DMS153 (cell line): ENCODE measurements at regions not wholly inside any gene's neighbourhood (a gene's known extent, or its start where the extent isn't known, plus 50 kb on each side); places are given as distances from the start of the nearest gene placed in this dataset.

Source experiments
- DNase-seq: peaks from one replicate; lab custom pipeline; 2025; lab: John Stamatoyannopoulos, UW

DNA sequence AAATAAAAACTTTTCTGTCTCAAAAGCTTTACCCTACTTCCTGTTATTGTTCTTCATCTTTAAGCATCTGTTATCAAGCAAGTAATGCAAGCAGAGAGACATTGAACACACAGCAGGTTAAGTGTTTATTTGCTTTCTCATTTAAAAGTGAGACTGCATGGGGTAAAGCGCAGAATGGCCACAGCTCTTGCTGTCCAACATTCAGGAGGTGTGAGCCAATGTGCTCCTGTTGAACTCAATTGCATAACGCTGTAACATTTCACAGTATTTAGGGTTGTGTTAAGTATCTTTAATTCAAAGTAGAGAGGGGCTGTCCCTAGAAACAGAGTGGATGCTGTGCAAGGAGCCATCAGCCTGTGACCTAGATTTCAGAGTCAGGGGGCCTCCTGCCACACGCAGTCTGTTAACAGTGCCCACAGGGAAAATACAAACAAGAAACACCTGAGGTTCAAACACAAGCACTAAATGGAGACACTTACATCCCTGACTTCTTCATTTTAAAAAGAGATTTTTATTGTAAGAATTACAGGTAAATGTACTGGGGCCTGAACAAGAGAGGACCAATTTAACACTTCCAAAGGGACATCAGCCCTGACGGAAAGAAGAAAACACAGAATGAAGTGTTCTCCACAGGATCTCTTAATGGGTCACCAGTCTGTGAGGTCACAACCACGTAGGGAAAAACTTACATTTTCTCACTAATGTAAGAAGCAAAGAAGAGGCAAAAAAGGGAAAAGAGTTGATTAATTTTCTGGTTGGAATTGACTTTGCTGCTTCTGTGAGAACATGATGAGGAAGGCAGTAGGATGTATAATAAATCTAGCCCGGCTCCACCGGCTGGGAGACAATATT lies 815.1 kb downstream of the VGLL3 start:
- peak; percentile 35 for DNase-seq

DNA sequence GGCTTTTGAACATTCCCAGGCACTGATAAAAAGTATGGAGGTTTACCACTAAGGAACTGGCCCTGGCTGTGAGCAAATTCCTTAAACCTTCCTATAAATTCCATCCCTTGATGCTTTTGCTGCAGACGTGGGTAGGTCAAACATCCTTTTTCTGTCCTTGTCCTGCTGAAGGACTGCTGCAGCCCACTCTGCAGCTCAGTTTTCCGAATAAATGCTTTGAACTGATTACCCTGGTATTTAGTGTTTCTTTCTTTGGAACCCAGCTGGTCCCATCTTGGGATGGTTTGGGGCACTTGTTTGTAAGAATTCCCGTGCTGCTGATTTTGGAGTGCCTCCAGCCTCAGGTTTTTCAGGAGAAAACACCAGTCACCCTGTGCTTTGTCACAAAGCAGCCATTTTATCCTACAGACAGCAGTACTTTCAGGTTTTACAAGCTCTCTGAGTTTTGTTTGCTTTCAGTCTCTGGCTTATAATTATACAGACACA lies 815.9 kb downstream of the VGLL3 start:
- no peak for DNase-seq

DNA sequence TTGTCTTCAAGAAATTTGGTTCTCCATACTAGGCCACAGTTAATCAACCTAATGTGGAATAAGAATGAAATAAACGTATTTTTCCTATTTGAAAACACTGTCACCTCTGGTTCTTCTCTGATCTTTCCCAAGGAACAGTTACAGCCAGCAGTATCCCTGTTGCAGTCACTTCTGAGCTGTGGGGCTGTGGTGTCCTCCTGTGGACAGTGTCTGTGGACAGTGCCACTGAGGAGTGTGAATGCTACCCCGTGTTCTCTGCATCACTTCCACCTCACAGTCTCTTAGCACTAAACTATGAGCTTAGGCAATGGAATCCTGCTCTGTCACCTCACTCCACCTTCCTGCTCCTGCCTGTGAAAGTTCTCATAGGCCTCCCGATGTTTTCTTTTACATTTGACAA lies 817.5 kb downstream of the VGLL3 start:
- no peak for DNase-seq

DNA sequence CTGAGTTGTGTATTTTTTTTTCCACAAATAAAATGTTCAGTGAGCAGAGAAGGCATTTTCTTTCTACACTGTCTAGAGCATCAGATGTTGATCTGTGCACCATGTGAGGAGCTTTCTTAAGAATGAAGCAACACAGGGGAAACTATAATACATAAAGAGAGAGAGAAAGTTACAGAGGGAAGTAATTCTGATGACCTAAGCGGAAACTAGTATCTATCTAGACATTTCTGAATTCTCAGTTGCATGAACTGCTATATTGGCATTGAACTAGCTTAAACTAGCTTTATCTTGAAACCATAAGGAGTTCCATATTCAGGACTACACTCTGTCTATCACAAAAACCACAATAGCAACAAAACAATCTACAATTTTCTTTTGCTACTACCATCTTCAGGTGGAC lies 822.4 kb downstream of the VGLL3 start:
- DNase-seq = no peak

DNA sequence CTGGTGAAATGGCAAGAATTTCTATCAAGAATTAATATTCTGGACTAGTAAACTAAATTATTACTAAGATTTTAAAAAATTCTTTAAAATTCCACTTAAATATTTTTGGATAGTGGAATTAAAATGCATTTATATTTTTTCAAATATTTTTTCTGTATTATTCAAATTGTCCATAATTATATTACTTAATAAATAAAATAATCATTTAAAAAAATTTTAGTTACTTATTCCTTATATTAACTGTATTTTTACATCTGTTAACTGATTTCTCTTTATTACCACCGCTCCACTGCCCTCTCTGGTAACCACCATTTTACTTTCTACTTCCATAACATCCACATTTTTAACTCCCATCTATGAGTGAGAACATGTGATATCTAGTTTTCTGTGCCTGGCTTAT lies 828.4 kb downstream of the VGLL3 start:
- DNase-seq = no peak

DNA sequence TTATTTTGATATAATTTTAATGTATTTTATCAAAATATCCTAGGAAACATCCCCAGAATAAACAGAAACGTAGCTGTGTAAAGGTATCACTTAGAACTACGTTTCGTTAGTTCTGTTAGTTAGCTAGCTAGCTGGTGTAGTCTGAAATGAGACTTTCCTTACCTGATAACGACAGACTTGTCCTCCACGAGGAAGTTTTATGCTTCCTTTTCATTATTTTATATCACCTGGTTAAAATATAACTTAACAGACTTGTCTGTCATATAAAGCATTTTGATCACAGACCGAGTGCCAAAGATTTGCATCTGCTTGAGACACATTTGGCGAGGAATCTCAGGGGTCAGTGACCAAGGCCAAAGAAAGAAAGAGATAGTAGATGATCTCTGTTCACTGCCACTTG lies 829.5 kb downstream of the VGLL3 start:
- DNase-seq = no peak

DNA sequence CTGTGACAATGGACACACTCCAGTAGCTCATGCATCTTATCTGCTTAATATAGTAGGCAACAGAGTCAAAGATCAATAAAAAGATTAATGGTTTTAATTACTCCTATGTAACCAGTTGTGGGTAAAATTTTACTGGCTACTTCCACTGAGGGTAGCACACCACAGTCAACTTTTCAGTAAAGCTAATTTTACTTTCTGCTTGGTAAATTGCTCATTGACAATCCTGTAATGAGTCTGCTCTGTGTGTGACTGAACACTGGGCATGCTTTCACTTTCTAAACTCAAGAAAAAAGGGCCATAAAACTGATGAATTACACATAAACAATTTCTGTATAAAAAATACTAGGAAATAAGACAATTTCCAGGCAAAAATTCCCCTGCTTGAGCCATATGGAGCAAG lies 838.3 kb downstream of the VGLL3 start:
- DNase-seq = no peak

DNA sequence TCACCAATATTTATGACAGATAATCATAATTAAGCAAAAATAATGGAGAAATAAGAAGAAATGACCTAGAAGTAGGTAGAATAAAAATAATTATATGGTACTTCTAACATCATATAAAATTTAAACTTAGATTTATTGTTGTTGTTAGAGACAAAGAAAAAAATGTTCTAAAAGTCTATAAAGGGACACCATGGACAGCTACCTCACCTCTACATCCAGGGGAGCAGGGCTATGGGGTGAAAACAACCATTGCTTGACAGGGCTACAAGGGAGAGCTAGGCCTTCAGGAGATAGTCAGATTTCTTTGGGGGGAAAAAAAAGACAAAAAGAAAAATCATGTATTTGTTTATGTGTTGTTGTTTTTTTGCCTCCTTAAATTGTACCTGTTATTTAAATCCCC lies 841.9 kb downstream of the VGLL3 start:
- DNase-seq = no peak

DNA sequence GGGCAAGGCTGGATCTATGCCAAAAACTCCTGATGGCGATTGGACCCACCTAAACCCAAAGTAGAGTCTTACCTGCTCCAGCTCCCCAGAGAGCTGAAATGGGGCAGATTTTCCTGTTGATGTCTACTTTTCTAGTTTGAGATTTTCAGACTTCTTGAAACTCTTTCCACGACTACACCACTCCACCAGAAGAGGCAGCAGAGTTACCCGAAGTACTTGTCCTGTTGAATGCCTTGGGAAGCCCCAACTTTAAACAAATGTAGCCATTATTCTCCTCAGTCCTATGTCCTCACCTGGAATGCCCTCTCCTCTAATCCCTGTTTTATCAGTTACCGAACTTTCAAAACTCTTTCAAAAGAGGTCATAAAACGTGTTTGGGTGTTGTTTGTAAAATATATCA lies 843.8 kb downstream of the VGLL3 start:
- no peak for DNase-seq

DNA sequence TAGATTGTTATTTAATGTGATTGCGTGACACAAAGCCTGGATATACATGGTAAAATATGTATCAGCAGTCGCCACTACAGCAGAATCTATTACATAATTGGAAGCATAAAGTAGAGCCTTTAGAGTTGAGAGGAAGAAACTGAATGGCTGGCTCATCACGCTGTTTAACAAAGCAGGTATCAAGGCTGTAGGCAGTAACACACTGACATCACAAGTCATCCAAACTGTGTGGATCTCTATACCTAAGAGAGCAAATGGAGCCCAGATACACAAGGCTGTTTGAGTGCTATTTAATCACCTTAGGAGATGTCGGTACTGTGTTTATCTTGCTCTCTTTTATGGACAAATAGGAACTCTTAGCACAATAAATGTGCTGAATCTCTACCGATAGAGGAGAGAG lies 864.4 kb downstream of the VGLL3 start:
- DNase-seq = no peak
